Breast epithelium (tissue), 3 donors: ENCODE measurements at regions not wholly inside any gene's neighbourhood (a gene's known extent, or its start where the extent isn't known, plus 50 kb on each side); places are given as distances from the start of the nearest gene placed in this dataset.

Experiments
- POLR2A ChIP-seq: fragments of 450-650 bp; IDR thresholded peaks from one replicate; pipeline ENCODE4 v1.6.1; 2016; ENCODE audit warnings: antibody characterized with exemption, mild to moderate bottlenecking, moderate library complexity
- TF ChIP-seq, protein P1 (sequence below), 3 donors: fragments of 450-650 bp; IDR thresholded peaks; one replicate each; pipeline ENCODE4 v1.5.1; 2016 to 2017; ENCODE audit warnings: antibody characterized with exemption in 3 of 3, mild to moderate bottlenecking in 3 of 3, moderate library complexity in 3 of 3

DNA sequence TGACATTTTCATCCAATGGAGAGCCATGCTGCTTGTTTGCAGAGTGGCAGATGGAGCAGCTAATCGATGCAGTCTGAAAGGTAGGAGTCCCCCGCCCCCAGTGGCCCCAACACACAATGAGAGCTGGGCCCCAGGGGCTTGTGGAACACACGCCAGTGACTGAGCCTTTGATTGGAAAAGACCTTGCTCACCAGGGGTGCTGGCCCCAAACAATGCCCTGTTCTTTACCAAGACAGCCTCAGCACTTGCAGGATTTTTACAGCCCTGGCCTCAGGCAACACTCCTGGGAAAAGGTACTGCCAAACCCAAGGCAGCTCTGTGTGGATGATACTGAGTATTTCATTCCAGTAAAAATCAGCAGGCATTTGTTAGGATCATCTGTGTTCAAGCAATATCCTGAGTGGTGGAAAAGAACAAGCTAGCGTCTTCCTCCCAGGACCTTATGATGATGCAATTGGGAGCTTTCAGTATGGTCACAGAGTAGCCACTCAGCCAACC is 276.8 kb upstream of the CLINT1 start:
- no peak for TF ChIP-seq POLR2A
- TF ChIP-seq, protein P1, sequence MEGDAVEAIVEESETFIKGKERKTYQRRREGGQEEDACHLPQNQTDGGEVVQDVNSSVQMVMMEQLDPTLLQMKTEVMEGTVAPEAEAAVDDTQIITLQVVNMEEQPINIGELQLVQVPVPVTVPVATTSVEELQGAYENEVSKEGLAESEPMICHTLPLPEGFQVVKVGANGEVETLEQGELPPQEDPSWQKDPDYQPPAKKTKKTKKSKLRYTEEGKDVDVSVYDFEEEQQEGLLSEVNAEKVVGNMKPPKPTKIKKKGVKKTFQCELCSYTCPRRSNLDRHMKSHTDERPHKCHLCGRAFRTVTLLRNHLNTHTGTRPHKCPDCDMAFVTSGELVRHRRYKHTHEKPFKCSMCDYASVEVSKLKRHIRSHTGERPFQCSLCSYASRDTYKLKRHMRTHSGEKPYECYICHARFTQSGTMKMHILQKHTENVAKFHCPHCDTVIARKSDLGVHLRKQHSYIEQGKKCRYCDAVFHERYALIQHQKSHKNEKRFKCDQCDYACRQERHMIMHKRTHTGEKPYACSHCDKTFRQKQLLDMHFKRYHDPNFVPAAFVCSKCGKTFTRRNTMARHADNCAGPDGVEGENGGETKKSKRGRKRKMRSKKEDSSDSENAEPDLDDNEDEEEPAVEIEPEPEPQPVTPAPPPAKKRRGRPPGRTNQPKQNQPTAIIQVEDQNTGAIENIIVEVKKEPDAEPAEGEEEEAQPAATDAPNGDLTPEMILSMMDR (IDR thresholded peaks at IDR 0.05), result no peak
